H9 (cell line): ENCODE measurements at regions not wholly inside any gene's neighbourhood (a gene's known extent, or its start where the extent isn't known, plus 50 kb on each side); places are given as distances from the start of the nearest gene placed in this dataset.

Experiments
- DNase-seq: peaks from one replicate; pipeline ENCODE4 v3.0.0-alpha.2; 2017
- H2AFZ ChIP-seq: one replicate; pipeline ENCODE4 v1.6.1; 2013; ENCODE audit warnings: mild to moderate bottlenecking, low read length, control low read depth, moderate library complexity
- H2AK5ac ChIP-seq: 2 replicates; pipeline ENCODE4 v1.6.1; 2013; ENCODE audit warnings: low read length, control low read depth, mixed read lengths; ENCODE audit not compliant: insufficient read length
- H2BK120ac ChIP-seq: one replicate; pipeline ENCODE4 v1.6.1; 2013; ENCODE audit warnings: low read depth, mild to moderate bottlenecking, low read length, control low read depth, inconsistent platforms; ENCODE audit not compliant: poor library complexity, severe bottlenecking
- H2BK12ac ChIP-seq: 2 replicates; pipeline ENCODE4 v1.6.1; 2013; ENCODE audit warnings: low read length, control low read depth, mixed read lengths, low read depth; ENCODE audit not compliant: insufficient read length
- H2BK15ac ChIP-seq: 2 replicates; pipeline ENCODE4 v1.6.1; 2013; ENCODE audit warnings: low read depth, low read length, control low read depth
- H2BK20ac ChIP-seq: one replicate; pipeline ENCODE4 v1.6.1; 2013; ENCODE audit warnings: low read depth, mild to moderate bottlenecking, low read length, control low read depth, inconsistent platforms; ENCODE audit not compliant: poor library complexity, severe bottlenecking
- H2BK5ac ChIP-seq: 2 replicates; pipeline ENCODE4 v1.6.1; 2013; ENCODE audit warnings: low read length, control low read depth, mixed read lengths; ENCODE audit not compliant: insufficient read length
- H3K14ac ChIP-seq: 2 replicates; pipeline ENCODE4 v1.6.1; 2013; ENCODE audit warnings: low read length, control low read depth; ENCODE audit not compliant: insufficient read depth
- H3K18ac ChIP-seq: 2 replicates; pipeline ENCODE4 v1.6.1; 2013; ENCODE audit warnings: low read depth, mild to moderate bottlenecking, mixed read lengths, low read length, control low read depth; ENCODE audit not compliant: insufficient read length
- H3K23ac ChIP-seq: 2 replicates; pipeline ENCODE4 v1.6.1; 2013; ENCODE audit warnings: low read length, control low read depth, mixed read lengths, low read depth; ENCODE audit not compliant: insufficient read length
- H3K23me2 ChIP-seq: 2 replicates; pipeline ENCODE4 v1.6.1; 2013; ENCODE audit warnings: low read depth, mild to moderate bottlenecking, mixed read lengths, low read length, control low read depth; ENCODE audit not compliant: insufficient read length, poor library complexity, severe bottlenecking
- H3K27ac ChIP-seq: 2 replicates; pipeline ENCODE4 v1.5.1; 2013; ENCODE audit warnings: low read length, control low read depth, mixed read lengths, low read depth; ENCODE audit not compliant: insufficient read length
- H3K27me3 ChIP-seq: 2 replicates; pipeline ENCODE4 v1.6.1; 2013; ENCODE audit warnings: low read length, control low read depth, inconsistent platforms; ENCODE audit not compliant: insufficient read depth
- H3K4ac ChIP-seq: 2 replicates; pipeline ENCODE4 v1.6.1; 2013; ENCODE audit warnings: low read depth, mild to moderate bottlenecking, control low read depth, inconsistent platforms, low read length, moderate library complexity
- H3K4me1 ChIP-seq: 2 replicates; pipeline ENCODE4 v1.6.1; 2013; ENCODE audit warnings: low read length, control low read depth, inconsistent platforms; ENCODE audit not compliant: insufficient read depth
- H3K4me2 ChIP-seq: 2 replicates; pipeline ENCODE4 v1.6.1; 2013; ENCODE audit warnings: low read length, control low read depth, mixed read lengths; ENCODE audit not compliant: insufficient read length, insufficient read depth
- H3K56ac ChIP-seq: 2 replicates; pipeline ENCODE4 v1.6.1; 2013; ENCODE audit warnings: low read depth, mild to moderate bottlenecking, mixed read lengths, low read length, control low read depth; ENCODE audit not compliant: insufficient read length
- H3K79me1 ChIP-seq: 2 replicates; pipeline ENCODE4 v1.6.1; 2013; ENCODE audit warnings: low read depth, mild to moderate bottlenecking, moderate library complexity, low read length, control low read depth, inconsistent platforms; ENCODE audit not compliant: insufficient read depth, poor library complexity, severe bottlenecking
- H3K79me2 ChIP-seq: 2 replicates; pipeline ENCODE4 v1.6.1; 2013; ENCODE audit warnings: low read length, control low read depth, inconsistent platforms; ENCODE audit not compliant: insufficient read depth
- H3K9ac ChIP-seq: 2 replicates; pipeline ENCODE4 v1.6.1; 2013; ENCODE audit warnings: low read length, control low read depth, mixed read lengths; ENCODE audit not compliant: insufficient read length; ENCODE audit errors: extremely low read depth
- H3K9me3 ChIP-seq: one replicate; pipeline ENCODE4 v1.6.1; 2013; ENCODE audit warnings: low read depth, low read length, inconsistent platforms; ENCODE audit not compliant: control insufficient read depth
- H3T11ph ChIP-seq: one replicate; pipeline ENCODE4 v1.6.1; 2013; ENCODE audit warnings: mild to moderate bottlenecking, low read length, control low read depth, inconsistent platforms
- H4K20me1 ChIP-seq: one replicate; pipeline ENCODE4 v1.6.1; 2013; ENCODE audit not compliant: control insufficient read depth, insufficient read length, insufficient read depth
- H4K5ac ChIP-seq: 2 replicates; pipeline ENCODE4 v1.6.1; 2013; ENCODE audit warnings: low read depth, mild to moderate bottlenecking, mixed read lengths, low read length, control low read depth; ENCODE audit not compliant: insufficient read length
- H4K8ac ChIP-seq: replicated peaks from 2 replicates; pipeline ENCODE4 v1.6.1; 2013; ENCODE audit warnings: low read length, control low read depth, mixed read lengths, low read depth; ENCODE audit not compliant: insufficient read length
- H4K91ac ChIP-seq: 2 replicates; pipeline ENCODE4 v1.6.1; 2013; ENCODE audit warnings: low read depth, mild to moderate bottlenecking, moderate library complexity, mixed read lengths, low read length, control low read depth; ENCODE audit not compliant: insufficient read length
- H3K27ac Mint-ChIP-seq, 3 experiments: 2 replicates in 2 of 3; 3 replicates in 1 of 3; pipeline ENCODE4 v1.8.0; 2020 to 2021; ENCODE audit warnings: mixed read lengths in 3 of 3, mild to moderate bottlenecking in 1 of 3, moderate library complexity in 1 of 3
- H3K27me3 Mint-ChIP-seq: 2 replicates; pipeline ENCODE4 v1.8.0; 2021; ENCODE audit warnings: low read depth, mild to moderate bottlenecking, moderate library complexity, mixed read lengths
- H3K36me3 Mint-ChIP-seq, 3 experiments: 2 replicates in 2 of 3; 3 replicates in 1 of 3; pipeline ENCODE4 v1.8.0; 2020 to 2021; ENCODE audit warnings: low read depth in 3 of 3, mixed read lengths in 3 of 3; ENCODE audit not compliant: insufficient read depth in 1 of 3
- H3K4me1 Mint-ChIP-seq, 2 experiments: 2 replicates each; pipeline ENCODE4 v1.8.0; 2020; ENCODE audit warnings: mixed read lengths in 2 of 2
- H3K4me3 Mint-ChIP-seq, 2 experiments: 2 replicates in 1 of 2; 3 replicates in 1 of 2; pipeline ENCODE4 v1.8.0; 2020 to 2021; ENCODE audit warnings: mild to moderate bottlenecking in 2 of 2, mixed read lengths in 2 of 2, moderate library complexity in 1 of 2
- H3K9me3 Mint-ChIP-seq, 2 experiments: 2 replicates in 1 of 2; 3 replicates in 1 of 2; pipeline ENCODE4 v1.8.0; 2020; ENCODE audit warnings: mild to moderate bottlenecking in 2 of 2, mixed read lengths in 2 of 2, moderate library complexity in 1 of 2
- CTCF ChIP-seq: fragments of 200-600 bp; sonication (generic); conservative IDR thresholded peaks from 3 replicates; pipeline ENCODE4 v1.8.0; 2021; ENCODE audit warnings: antibody characterized with exemption, mild to moderate bottlenecking
- WGBS: extraction: QIAGEN DNeasy Blood & Tissue Kit; methylation state at CpG from one replicate; pipeline ENCODE4 v1.1.7; 2013; ENCODE audit warnings: missing lambda C conversion rate, low lambda C conversion rate, mixed read lengths; ENCODE audit not compliant: insufficient read length; ENCODE audit errors: extremely low coverage; 5-methylcytosine and 5-hydroxymethylcytosine counted together

- H2AFZ ChIP-seq, result no peak overlapping the region
- H3K9me3 ChIP-seq, result no peaks in the 10 kb centered on the region
- H3K14ac ChIP-seq, result no peak overlapping the region
- H3K23me2 ChIP-seq, result no peaks in the 10 kb centered on the region
- H2BK20ac ChIP-seq, result no peak overlapping the region
- WGBS, result no CpG with 5 or more reads among the region's 7 CpGs
- no peak overlapping the region for H3K4ac ChIP-seq
- no peak overlapping the region for H3K27ac ChIP-seq
- no peak overlapping the region for H2AK5ac ChIP-seq
- no peak for DNase-seq
- no peak overlapping the region for H4K8ac ChIP-seq
- H3T11ph ChIP-seq, result no peak overlapping the region
- no peak overlapping the region for H3K4me3 Mint-ChIP-seq
- H2BK12ac ChIP-seq, result no peak overlapping the region
- H3K56ac ChIP-seq, result no peak overlapping the region
- peak overlapping the region in 1 of 3 experiments; percentile 49; a peak in 1 of 7 replicates for H3K27ac Mint-ChIP-seq
- H3K9me3 Mint-ChIP-seq, result no peaks in the 10 kb centered on the region
- H2BK120ac ChIP-seq, result no peak overlapping the region
- peaks cover 12% of the 10 kb centered on the region in 2 experiments for H3K4me1 Mint-ChIP-seq
- no peak overlapping the region for H3K9ac ChIP-seq
- no peak overlapping the region for H4K91ac ChIP-seq
- no peak overlapping the region for H2BK5ac ChIP-seq
- no peaks in the 10 kb centered on the region; the same call in 1 of the 2 replicates for H3K27me3 ChIP-seq
- H3K18ac ChIP-seq, result no peak overlapping the region
- no peak overlapping the region for H2BK15ac ChIP-seq
- H3K36me3 Mint-ChIP-seq, result no peaks in the 10 kb centered on the region
- H3K4me2 ChIP-seq, result no peak overlapping the region
- TF ChIP-seq CTCF, result no peak
- H3K79me2 ChIP-seq, result no peaks in the 10 kb centered on the region
- no peaks in the 10 kb centered on the region for H4K20me1 ChIP-seq
- no peaks in the 10 kb centered on the region for H3K79me1 ChIP-seq
- peaks cover 7% of the 10 kb centered on the region; the same call in 1 of the 2 replicates for H3K27me3 Mint-ChIP-seq
- H3K4me1 ChIP-seq, result no peaks in the 10 kb centered on the region
- H4K5ac ChIP-seq, result no peak overlapping the region
- no peak overlapping the region for H3K23ac ChIP-seq
Measured at GRCh38 chr10:8194050-8194449, 139.6 kb downstream of the GATA3 start.
